Natural killer cell (primary cell): ENCODE measurements at regions not wholly inside any gene's neighbourhood (a gene's known extent, or its start where the extent isn't known, plus 50 kb on each side); places are given as distances from the start of the nearest gene placed in this dataset.

Experiments used
- ATAC-seq, 3 donors: fragments of 150-1000 bp in 2 of 3; fragments of 200-7000 bp in 1 of 3; cut with Tn5 transposase; 1 replicate in 1 of 3; 2 replicates in 2 of 3; pipeline ENCODE4 v1.10.0; 2021; ENCODE audit warnings: mild to moderate bottlenecking in 2 of 3, moderate library complexity in 2 of 3
- DNase-seq, 2 donors: peaks; one replicate each; pipeline versions ENCODE4 v3.0.0 to v3.0.0-alpha.2; 2013 to 2021; ENCODE audit warnings: mixed read lengths in 1 of 2
- H3K27ac ChIP-seq: one replicate; pipeline ENCODE4 v1.5.1; 2013; ENCODE audit warnings: mild to moderate bottlenecking, low read length
- H3K27me3 ChIP-seq: one replicate; pipeline ENCODE4 v1.6.1; 2013; ENCODE audit warnings: low read length; ENCODE audit not compliant: control insufficient read depth, insufficient read depth
- H3K36me3 ChIP-seq: one replicate; pipeline ENCODE4 v1.6.1; 2013; ENCODE audit warnings: low read length; ENCODE audit not compliant: control insufficient read depth, insufficient read depth
- H3K4me1 ChIP-seq: one replicate; pipeline ENCODE4 v1.6.1; 2013; ENCODE audit warnings: low read length; ENCODE audit not compliant: control insufficient read depth, insufficient read depth
- H3K4me3 ChIP-seq: one replicate; pipeline ENCODE4 v1.5.1; 2013; ENCODE audit warnings: low read length
- H3K9me3 ChIP-seq: one replicate; pipeline ENCODE4 v1.6.1; 2013; ENCODE audit warnings: low read length; ENCODE audit not compliant: control insufficient read depth, insufficient read depth
- H3K27ac Mint-ChIP-seq, 2 donors: one replicate each; pipeline ENCODE4 v1.8.0; 2022; ENCODE audit warnings: mild to moderate bottlenecking in 2 of 2, mixed read lengths in 2 of 2, moderate library complexity in 1 of 2
- H3K27me3 Mint-ChIP-seq, 2 donors: one replicate each; pipeline ENCODE4 v1.8.0; 2022; ENCODE audit warnings: low read depth in 2 of 2, mixed read lengths in 2 of 2
- H3K36me3 Mint-ChIP-seq: one replicate; pipeline ENCODE4 v1.8.0; 2022; ENCODE audit warnings: mixed read lengths
- H3K4me1 Mint-ChIP-seq, 2 donors: one replicate each; pipeline ENCODE4 v1.8.0; 2022; ENCODE audit warnings: mixed read lengths in 2 of 2
- H3K4me3 Mint-ChIP-seq: one replicate; pipeline ENCODE4 v1.8.0; 2022; ENCODE audit warnings: mild to moderate bottlenecking, moderate library complexity, mixed read lengths
- H3K9me3 Mint-ChIP-seq, 2 donors: one replicate each; pipeline ENCODE4 v1.8.0; 2022; ENCODE audit warnings: mixed read lengths in 2 of 2
- CTCF ChIP-seq: fragments of 200-600 bp; IDR thresholded peaks from one replicate; pipeline ENCODE4 v1.8.0; 2022; ENCODE audit warnings: antibody characterized with exemption
- WGBS: methylation state at CpG from one replicate; pipeline ENCODE4 v1.1.7; 2013; ENCODE audit warnings: missing lambda C conversion rate; ENCODE audit not compliant: insufficient coverage; 5-methylcytosine and 5-hydroxymethylcytosine counted together
- intact Hi-C: fragments of 100-400 bp; cut with micrococcal nuclease; formaldehyde crosslinking; loops from one replicate; pipeline ENCODE4 v1.14.2; 2022

GRCh38 chr9:18122171-18122570 lies 351.8 kb upstream of the ADAMTSL1 start:
- H3K27ac Mint-ChIP-seq = no peak overlapping the region
- intact Hi-C loops = no loop called here
- H3K27ac ChIP-seq = no peak overlapping the region
- H3K4me3 Mint-ChIP-seq = no peak overlapping the region
- no peaks in the 10 kb centered on the region for H3K36me3 ChIP-seq
- 54% methylated on average over 1 of the region's 1 CpG for WGBS
- H3K27me3 ChIP-seq = no peaks in the 10 kb centered on the region
- no peaks in the 10 kb centered on the region for H3K4me1 Mint-ChIP-seq
- no peaks in the 10 kb centered on the region for H3K27me3 Mint-ChIP-seq
- DNase-seq (no peak), ATAC-seq (no peak)
- no peaks in the 10 kb centered on the region for H3K4me1 ChIP-seq
- H3K9me3 ChIP-seq = no peaks in the 10 kb centered on the region
- peaks cover 0 to 3% of the 10 kb centered on the region in 2 donors for H3K9me3 Mint-ChIP-seq
- no peaks in the 10 kb centered on the region for H3K36me3 Mint-ChIP-seq
- H3K4me3 ChIP-seq = no peak overlapping the region
- TF ChIP-seq CTCF = no peak

GRCh38 chr9:18124760-18125159 lies 349.2 kb upstream of the ADAMTSL1 start:
- no peak overlapping the region for H3K4me3 Mint-ChIP-seq
- TF ChIP-seq CTCF = no peak
- no peak overlapping the region for H3K27ac Mint-ChIP-seq
- ATAC-seq = no peak
- intact Hi-C loops = no loop called here
- Histone ChIP-seq H3K4me1 (no peaks in the 10 kb centered on the region), H3K9me3 (no peaks in the 10 kb centered on the region), H3K27ac (no peak overlapping the region), H3K4me3 (no peak overlapping the region), H3K27me3 (no peaks in the 10 kb centered on the region), H3K36me3 (no peaks in the 10 kb centered on the region)
- H3K9me3 Mint-ChIP-seq = peaks cover 0 to 3% of the 10 kb centered on the region in 2 donors
- no peak for DNase-seq
- WGBS = 100% methylated on average over 1 of the region's 1 CpG
- no peaks in the 10 kb centered on the region for H3K27me3 Mint-ChIP-seq
- H3K36me3 Mint-ChIP-seq = no peaks in the 10 kb centered on the region
- no peaks in the 10 kb centered on the region for H3K4me1 Mint-ChIP-seq

GRCh38 chr9:18126831-18127498 lies 347.0 kb upstream of the ADAMTSL1 start:
- Mint-ChIP-seq H3K4me1 (no peaks in the 10 kb centered on the region), H3K4me3 (no peak overlapping the region), H3K9me3 (peaks cover 0 to 3% of the 10 kb centered on the region in 2 donors), H3K27me3 (no peaks in the 10 kb centered on the region), H3K27ac (no peak overlapping the region), H3K36me3 (no peaks in the 10 kb centered on the region)
- intact Hi-C loops = no loop called here
- WGBS = 87% methylated on average over 3 of the region's 4 CpGs
- ATAC-seq (no peak), DNase-seq (no peak)
- H3K27ac ChIP-seq = no peak overlapping the region
- no peaks in the 10 kb centered on the region for H3K9me3 ChIP-seq
- no peaks in the 10 kb centered on the region for H3K4me1 ChIP-seq
- H3K27me3 ChIP-seq = no peaks in the 10 kb centered on the region
- H3K4me3 ChIP-seq = no peak overlapping the region
- no peaks in the 10 kb centered on the region for H3K36me3 ChIP-seq
- no peak for TF ChIP-seq CTCF

- H3K4me3 ChIP-seq = no peak overlapping the region
- DNase-seq = no peak
- Mint-ChIP-seq H3K4me1 (no peaks in the 10 kb centered on the region), H3K36me3 (no peaks in the 10 kb centered on the region), H3K4me3 (no peak overlapping the region), H3K9me3 (peaks cover 5 to 7% of the 10 kb centered on the region in 2 donors), H3K27ac (no peak overlapping the region), H3K27me3 (no peaks in the 10 kb centered on the region)
- intact Hi-C loops = no loop called here
- H3K36me3 ChIP-seq = no peaks in the 10 kb centered on the region
- H3K9me3 ChIP-seq = no peaks in the 10 kb centered on the region
- H3K27me3 ChIP-seq = no peaks in the 10 kb centered on the region
- H3K4me1 ChIP-seq = no peaks in the 10 kb centered on the region
- H3K27ac ChIP-seq = no peak overlapping the region
- 46% methylated on average over 1 of the region's 2 CpGs for WGBS
- no peak for ATAC-seq
- no peak for TF ChIP-seq CTCF
Observed at GRCh38 chr9:18127499-18127875, 346.5 kb upstream of the ADAMTSL1 start.
